GM18520 (cell line): ENCODE measurements at regions not wholly inside any gene's neighbourhood (a gene's known extent, or its start where the extent isn't known, plus 50 kb on each side); places are given as distances from the start of the nearest gene placed in this dataset.
A peak's percentile ranks its signal among the peaks of the same experiment; 100 is the strongest.
"Not testable (repeated sequence)": the region's sequence is repeated elsewhere in the genome, so short reads cannot be mapped to it uniquely, and the experiment has no call there.

Source experiments
- ATAC-seq: cut with Tn5 transposase; IDR thresholded peaks from one replicate; pipeline ENCODE4 v1.9.1; 2021; ENCODE audit not compliant: unreplicated experiment

DNA sequence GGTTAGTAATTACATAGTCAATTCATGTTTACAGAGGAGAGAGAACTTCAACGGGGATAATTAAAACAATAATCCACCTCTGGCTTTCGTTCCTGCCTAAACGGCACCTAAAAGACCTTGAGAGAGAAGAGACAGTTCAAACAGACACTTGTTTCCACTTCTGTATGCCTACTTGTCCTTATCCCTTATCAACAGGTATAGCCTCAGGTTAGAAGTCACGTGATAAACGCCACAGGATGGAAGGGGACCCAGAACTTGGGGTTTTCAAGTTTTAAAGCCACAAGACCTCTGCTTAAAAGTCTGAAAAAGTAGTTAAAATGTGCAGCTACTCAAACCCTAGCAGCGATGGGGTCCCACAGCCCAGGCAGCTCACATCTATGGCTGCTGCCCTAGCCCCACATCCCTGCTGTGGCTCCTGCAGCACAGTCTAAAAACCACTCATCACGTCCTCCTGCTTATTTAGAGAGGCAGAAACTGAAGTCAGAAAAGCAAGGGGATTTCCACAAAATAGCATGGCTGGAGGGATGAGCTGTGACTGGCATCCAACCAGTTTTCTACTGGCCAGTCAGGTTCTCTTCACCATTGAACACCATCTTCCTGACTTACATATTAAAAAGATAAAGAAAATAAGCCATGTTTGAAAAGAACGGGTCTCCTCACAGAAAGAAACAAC, 51.2 kb upstream of the SEC16B start:
- ATAC-seq: peak; percentile 47

GRCh38 chr1:178021950-178022349, 52.1 kb upstream of the SEC16B start:
- no peak for ATAC-seq

- ATAC-seq: no peak
Measured at GRCh38 chr1:178023181-178023618, 53.3 kb upstream of the SEC16B start.

DNA sequence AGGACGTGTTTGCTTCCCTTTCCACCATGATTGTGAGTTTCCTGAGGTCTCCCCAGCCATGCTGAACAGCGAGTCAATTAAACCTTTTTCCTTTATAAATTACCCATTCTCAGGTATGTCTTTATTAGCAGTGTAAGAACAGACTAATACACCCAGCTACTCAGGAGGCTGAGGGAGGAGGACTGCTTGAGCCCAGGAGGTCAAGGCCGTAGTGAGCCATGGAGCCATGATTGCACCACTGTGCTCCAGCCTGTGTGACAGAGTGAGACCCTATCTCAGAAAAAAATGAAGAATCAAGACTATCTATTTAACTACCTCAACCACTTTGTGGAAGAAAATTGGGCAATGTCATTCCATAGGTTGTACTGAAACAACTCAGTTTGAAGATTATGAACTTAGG, 54.6 kb upstream of the SEC16B start:
- no peak for ATAC-seq

- ATAC-seq: no peak
Measured at GRCh38 chr1:178025613-178026356, 55.9 kb upstream of the SEC16B start.

DNA sequence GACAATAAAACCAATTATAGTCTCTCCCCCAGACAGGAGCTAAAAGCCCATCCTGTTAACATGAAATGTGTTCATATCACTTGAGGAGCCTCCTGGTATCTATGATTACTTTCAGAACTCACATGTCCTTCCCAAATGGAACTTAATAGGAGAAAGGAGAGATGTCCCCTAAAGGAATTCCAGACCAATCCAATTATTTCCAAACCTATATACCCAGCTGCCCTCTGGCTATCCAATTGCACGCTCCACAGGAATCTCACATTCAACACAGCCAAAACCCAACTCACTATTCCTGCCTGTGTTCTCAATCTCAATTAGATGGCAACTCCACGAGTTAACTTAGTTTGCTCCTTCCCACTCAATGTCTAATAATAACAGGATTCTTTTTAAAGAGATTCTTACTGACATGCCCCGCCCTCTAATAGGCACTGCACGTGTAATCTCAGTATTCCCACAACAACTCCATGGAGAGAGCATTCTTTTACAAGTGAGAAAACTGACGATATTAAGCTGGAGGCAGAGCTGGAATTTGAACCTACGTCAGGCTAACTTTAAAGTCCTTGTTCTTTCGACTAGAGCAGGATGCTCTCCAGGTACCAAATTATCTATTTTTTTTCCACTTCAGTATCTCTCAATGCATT, 59.1 kb upstream of the SEC16B start:
- ATAC-seq: no peak

DNA sequence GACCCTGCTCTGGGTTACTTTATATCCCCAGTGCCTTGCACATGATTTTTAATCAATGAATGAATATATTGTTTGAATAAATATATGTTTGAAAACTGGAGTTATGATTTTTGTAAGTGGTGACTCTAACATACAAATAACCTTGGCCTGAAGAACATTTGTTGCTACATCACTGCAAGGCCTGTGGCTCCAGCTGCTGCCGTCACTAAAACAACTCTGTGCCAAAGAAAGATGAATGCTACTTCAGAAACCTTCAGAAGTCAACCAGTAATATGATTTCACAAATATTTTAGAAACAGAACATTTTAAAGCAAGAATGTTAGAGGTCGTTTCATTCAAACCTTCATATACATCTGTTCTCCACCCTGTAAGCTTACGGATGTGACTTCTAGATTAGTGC, 60.6 kb upstream of the SEC16B start:
- ATAC-seq: no peak

DNA sequence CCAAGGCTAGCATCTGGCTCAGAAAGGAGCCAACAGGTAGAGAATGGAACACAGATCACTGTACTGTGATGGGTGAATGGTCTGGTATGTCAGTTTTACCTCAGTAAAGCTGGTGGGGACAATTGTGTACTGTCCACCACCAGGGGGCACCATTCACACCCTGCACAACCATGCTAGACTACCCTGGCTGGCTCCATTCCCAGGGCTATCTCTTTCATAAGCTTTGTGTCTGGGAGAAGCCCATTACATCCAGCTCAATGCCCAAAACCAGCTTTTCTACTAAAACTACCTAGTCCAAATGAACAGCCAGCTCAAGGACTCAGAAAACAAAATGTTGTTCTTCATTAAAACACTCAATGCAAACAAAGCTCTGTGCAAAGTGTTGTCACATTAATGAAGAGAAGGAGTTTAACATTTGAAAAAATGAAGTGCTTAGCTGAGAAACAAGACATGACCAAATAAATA, 62.0 kb upstream of the RASAL2 start:
- ATAC-seq: peak; percentile 68

- ATAC-seq: no peak
Measured at GRCh38 chr1:178033019-178033418, 60.9 kb upstream of the RASAL2 start.

- ATAC-seq: no peak
Measured at GRCh38 chr1:178034676-178035075, 59.2 kb upstream of the RASAL2 start.

DNA sequence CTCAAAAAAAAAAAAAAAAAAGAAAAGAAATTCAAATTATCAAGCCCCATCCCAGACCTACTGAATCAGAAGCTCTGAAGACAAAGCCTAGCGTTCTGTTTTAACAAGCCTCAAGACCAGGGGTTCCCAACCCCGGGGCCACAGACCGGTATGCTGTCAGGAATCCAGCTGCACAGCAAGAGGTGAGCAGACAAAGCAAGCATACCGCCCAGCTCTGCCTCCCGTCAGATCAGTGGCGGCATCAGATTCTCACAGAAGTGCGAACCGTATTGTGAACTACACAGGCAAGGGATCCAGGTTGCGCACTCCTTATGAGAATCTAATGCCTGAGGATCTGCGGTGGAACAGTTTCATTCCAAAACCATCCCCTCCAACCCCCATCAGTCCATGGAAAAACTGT, 57.8 kb upstream of the RASAL2 start:
- no peak for ATAC-seq

GRCh38 chr1:178037510-178038253, 56.2 kb upstream of the RASAL2 start:
- ATAC-seq: no peak

GRCh38 chr1:178038372-178038771, 55.5 kb upstream of the RASAL2 start:
- no peak for ATAC-seq

DNA sequence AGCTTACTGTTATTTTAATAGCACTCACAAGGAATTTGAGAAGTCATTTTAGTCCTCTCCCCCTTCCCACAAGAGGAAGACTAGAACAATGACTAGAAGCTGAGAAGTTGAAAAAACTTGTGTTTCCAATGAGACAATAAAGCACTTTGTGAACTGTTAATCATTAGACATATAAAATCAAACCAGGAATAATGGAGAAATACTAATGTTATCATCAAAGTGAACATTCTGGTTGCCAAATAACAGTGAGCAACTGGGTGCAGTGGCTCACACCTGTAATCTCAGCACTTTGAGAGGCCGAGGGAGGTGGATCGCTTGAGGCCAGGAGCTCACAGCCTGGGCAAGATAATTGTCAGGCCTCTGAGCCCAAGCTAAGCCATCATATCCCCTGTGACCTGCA, 54.0 kb upstream of the RASAL2 start:
- no peak for ATAC-seq

DNA sequence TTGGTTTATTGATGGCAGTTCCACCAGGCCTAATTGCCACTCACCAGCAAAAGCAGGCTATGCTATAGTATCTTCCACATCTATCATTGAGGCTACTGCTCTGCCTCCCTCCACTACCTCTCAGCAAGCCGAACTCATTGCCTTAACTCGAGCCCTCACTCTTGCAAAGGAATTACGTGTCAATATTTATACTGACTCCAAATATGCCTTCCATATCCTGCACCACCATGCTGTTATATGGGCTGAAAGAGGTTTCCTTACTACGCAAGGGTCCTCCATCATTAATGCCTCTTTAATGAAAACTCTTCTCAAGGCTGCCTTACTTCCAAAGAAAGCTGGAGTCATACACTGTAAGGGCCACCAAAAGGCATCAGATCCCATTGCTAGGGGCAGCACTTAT, 50.0 kb upstream of the RASAL2 start:
- ATAC-seq: not testable (repeated sequence)
